Fibroblast of skin of back (primary cell): ENCODE measurements at regions not wholly inside any gene's neighbourhood (a gene's known extent, or its start where the extent isn't known, plus 50 kb on each side); places are given as distances from the start of the nearest gene placed in this dataset.

Source experiments
- DNase-seq: peaks from one replicate; pipeline ENCODE4 v3.0.0-alpha.2; 2013

GRCh38 chr12:43169115-43169681 lies 382.8 kb downstream of the ADAMTS20 start:
- no peak for DNase-seq

GRCh38 chr12:43167691-43168090 lies 384.3 kb downstream of the ADAMTS20 start:
- no peak for DNase-seq

GRCh38 chr12:43165351-43165750 lies 386.7 kb downstream of the ADAMTS20 start:
- no peak for DNase-seq

GRCh38 chr12:43162138-43162537 lies 389.9 kb downstream of the ADAMTS20 start:
- DNase-seq, result no peak

- no peak for DNase-seq
Observed at GRCh38 chr12:43159506-43159905, 392.5 kb downstream of the ADAMTS20 start.

- DNase-seq, result no peak
Observed at GRCh38 chr12:43158126-43158525, 393.9 kb downstream of the ADAMTS20 start.

- DNase-seq, result no peak
Observed at GRCh38 chr12:43155376-43155775, 396.6 kb downstream of the ADAMTS20 start.

GRCh38 chr12:43154498-43155045 lies 397.4 kb downstream of the ADAMTS20 start:
- DNase-seq, result no peak

GRCh38 chr12:43151441-43151981 lies 400.5 kb downstream of the ADAMTS20 start:
- DNase-seq, result peak; percentile 68

GRCh38 chr12:43148691-43149090 lies 403.3 kb downstream of the ADAMTS20 start:
- DNase-seq, result no peak

- DNase-seq, result no peak
Observed at GRCh38 chr12:43147878-43148277, 404.1 kb downstream of the ADAMTS20 start.

GRCh38 chr12:43145481-43145880 lies 406.5 kb downstream of the ADAMTS20 start:
- DNase-seq, result no peak

GRCh38 chr12:43143278-43143677 lies 408.7 kb downstream of the ADAMTS20 start:
- no peak for DNase-seq

GRCh38 chr12:43132291-43132690 lies 419.7 kb downstream of the ADAMTS20 start:
- DNase-seq, result no peak

GRCh38 chr12:43131301-43131700 lies 420.7 kb downstream of the ADAMTS20 start:
- peak; percentile 28 for DNase-seq

- DNase-seq, result no peak
Observed at GRCh38 chr12:43127886-43128549, 424.0 kb downstream of the ADAMTS20 start.

- DNase-seq, result no peak
Observed at GRCh38 chr12:43126652-43127375, 425.2 kb downstream of the ADAMTS20 start.

- no peak for DNase-seq
Observed at GRCh38 chr12:43123461-43123860, 428.5 kb downstream of the ADAMTS20 start.

GRCh38 chr12:43120150-43120549 lies 431.9 kb downstream of the ADAMTS20 start:
- DNase-seq, result no peak

- no peak for DNase-seq
Observed at GRCh38 chr12:43118881-43119280, 433.1 kb downstream of the ADAMTS20 start.

- DNase-seq, result no peak
Observed at GRCh38 chr12:43118234-43118633, 433.8 kb downstream of the ADAMTS20 start.

GRCh38 chr12:43117226-43117930 lies 434.6 kb downstream of the ADAMTS20 start:
- DNase-seq, result no peak
